ENCODE measurements at regions not wholly inside any gene's neighbourhood (a gene's known extent, or its start where the extent isn't known, plus 50 kb on each side); places are given as distances from the start of the nearest gene placed in this dataset.

DNA sequence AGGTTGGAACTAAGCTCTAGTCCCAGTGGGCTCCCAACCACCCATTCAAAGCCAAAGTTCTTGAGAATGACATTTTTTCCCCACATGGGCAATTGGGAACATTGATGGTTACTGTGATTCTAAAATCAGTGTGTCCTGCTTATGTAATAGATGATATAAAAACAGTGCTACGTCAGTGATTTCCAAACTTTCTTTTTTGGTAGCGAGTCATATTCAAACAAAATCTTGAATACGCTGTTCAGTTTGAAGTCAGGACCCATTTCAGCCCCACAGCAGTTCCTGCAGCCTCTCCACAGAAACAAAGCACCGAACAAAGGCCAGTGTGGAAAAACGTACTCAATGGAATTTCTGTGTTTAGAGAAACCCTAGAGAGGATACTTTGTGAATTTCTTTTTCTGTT, 170.0 kb upstream of the OLIG3 start:
- TF ChIP-seq, protein P1, sequence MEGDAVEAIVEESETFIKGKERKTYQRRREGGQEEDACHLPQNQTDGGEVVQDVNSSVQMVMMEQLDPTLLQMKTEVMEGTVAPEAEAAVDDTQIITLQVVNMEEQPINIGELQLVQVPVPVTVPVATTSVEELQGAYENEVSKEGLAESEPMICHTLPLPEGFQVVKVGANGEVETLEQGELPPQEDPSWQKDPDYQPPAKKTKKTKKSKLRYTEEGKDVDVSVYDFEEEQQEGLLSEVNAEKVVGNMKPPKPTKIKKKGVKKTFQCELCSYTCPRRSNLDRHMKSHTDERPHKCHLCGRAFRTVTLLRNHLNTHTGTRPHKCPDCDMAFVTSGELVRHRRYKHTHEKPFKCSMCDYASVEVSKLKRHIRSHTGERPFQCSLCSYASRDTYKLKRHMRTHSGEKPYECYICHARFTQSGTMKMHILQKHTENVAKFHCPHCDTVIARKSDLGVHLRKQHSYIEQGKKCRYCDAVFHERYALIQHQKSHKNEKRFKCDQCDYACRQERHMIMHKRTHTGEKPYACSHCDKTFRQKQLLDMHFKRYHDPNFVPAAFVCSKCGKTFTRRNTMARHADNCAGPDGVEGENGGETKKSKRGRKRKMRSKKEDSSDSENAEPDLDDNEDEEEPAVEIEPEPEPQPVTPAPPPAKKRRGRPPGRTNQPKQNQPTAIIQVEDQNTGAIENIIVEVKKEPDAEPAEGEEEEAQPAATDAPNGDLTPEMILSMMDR (conservative IDR thresholded peaks at IDR 0.05; ENCODE audit: low read length): no peak
- no peak overlapping the region for H3K4me3 ChIP-seq (ENCODE audit: low read length)
- DNase-seq (ENCODE audit: low read depth): no peak

DNA sequence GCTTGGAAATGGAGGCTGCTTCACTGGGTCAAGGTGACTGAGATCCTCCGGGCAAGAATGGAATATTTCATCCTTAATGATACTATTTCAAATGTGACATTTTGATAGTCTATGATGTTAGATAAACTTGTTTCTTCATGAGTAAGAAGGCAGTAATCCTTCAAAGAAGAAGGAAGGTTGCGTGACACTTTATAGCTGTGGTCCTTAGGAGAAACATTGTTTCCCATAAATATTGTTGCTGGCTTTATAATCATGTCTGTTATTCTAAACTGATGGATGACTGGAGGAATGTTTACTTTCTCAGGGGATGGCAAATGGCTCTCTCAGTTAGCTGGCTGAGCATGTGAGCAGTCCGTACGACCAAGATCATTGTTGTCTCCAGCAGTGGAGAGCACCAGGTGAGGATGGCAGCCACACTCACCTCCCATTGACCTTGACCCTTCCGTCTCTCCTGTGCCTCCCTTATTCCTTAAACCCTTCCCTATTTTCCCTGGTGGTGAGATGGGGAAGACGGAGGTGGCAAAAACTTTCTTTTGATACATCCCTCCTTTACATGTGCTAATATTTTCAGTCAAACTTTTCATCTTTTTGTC, 171.2 kb upstream of the OLIG3 start:
- TF ChIP-seq, protein P1 (conservative IDR thresholded peaks at IDR 0.05; ENCODE audit: low read length): no peak
- H3K4me3 ChIP-seq (ENCODE audit: low read length): no peak overlapping the region
- DNase-seq (ENCODE audit: low read depth): no peak

DNA sequence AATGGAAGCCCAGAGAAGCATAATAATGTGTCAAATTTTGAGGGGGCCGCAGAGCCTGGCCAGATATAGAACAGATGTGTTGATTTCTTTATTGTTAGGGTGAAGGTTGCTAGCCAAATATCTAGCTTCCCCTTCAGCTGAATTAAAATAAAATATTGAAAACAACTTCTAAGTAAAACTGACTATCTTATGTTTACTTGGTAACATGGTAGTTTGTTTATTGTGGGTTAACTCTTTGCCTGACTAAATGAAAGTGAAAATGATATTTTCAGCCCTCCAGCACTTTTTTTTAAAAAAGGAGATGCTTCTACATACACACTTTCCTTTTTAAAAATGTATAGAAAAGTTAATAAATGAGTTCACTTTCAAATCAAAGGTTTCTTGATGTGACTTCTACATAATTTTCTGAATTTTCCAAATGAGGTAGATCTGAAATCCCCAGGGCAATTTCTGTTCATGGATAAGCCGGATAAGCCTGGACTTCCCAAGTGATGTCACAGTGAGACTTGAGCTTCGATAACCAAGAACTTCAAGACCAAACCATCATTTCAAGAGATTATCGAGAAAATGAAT, 172.1 kb upstream of the OLIG3 start:
- DNase-seq (ENCODE audit: low read depth): no peak
- TF ChIP-seq, protein P1 (conservative IDR thresholded peaks at IDR 0.05; ENCODE audit: low read length): no peak
- H3K4me3 ChIP-seq (ENCODE audit: low read length): no peak overlapping the region

DNA sequence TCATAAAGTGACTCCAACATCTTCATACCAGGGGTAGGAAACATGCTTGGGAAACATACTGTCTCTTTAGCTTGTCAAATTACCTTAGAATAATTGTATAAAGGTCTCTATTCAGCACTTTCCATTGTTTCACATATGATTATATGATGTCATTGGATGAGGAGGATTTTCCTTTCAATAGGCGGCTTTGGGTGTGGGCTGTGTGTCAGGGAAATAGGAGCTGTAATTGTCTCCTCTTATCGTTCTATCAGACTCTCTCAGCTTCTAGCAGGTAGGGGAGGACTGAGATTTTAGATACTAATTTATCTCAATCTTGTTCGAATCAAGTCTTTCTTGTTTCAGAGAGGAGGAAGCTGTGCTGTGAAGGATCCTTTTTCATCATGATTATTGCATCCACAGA, 179.4 kb upstream of the OLIG3 start:
- TF ChIP-seq, protein P1 (conservative IDR thresholded peaks at IDR 0.05; ENCODE audit: low read length): no peak
- H3K4me3 ChIP-seq (ENCODE audit: low read length): no peak overlapping the region
- no peak for DNase-seq (ENCODE audit: low read depth)

DNA sequence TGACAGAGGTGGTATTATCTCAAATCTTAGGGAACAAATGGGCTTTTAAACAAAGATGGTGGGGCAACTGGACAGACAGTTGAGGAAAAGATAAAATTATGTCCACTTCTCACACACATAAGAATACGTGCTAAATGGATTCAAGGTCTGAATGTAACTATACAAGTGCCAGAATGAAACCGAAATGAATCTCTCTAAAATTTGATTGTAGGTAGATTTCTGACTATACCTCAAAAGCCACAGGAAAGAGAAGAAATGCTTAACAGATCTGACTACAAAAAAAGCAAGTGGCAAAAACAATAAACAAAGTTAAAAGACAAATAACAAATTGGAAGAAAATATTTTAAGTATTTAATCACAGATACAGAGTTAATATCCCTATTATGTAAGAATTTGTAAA, 182.7 kb upstream of the OLIG3 start:
- no peak for DNase-seq (ENCODE audit: low read depth)
- TF ChIP-seq, protein P1 (conservative IDR thresholded peaks at IDR 0.05; ENCODE audit: low read length): no peak
- H3K4me3 ChIP-seq (ENCODE audit: low read length): no peak overlapping the region

DNA sequence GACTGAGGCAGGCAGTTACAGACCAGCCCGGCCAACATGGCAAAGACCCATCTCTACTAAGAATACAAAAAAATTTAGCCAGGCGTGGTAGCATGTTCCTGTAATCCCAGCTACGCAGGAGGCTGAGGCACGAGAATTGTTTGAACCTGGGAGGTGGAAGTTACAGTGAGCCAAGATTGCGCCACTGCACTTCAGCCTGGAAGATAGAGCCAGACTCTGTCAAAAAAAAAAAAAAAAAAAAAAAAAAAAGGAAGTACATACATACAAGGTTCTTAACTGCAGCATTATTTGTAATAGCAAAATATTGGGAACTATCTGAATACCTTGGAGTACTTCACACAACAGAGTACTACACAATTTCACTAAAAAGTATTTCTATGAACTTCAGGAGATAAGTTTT, 183.5 kb upstream of the OLIG3 start:
- no peak overlapping the region for H3K4me3 ChIP-seq (ENCODE audit: low read length)
- TF ChIP-seq, protein P1 (conservative IDR thresholded peaks at IDR 0.05; ENCODE audit: low read length): no peak
- no peak for DNase-seq (ENCODE audit: low read depth)

DNA sequence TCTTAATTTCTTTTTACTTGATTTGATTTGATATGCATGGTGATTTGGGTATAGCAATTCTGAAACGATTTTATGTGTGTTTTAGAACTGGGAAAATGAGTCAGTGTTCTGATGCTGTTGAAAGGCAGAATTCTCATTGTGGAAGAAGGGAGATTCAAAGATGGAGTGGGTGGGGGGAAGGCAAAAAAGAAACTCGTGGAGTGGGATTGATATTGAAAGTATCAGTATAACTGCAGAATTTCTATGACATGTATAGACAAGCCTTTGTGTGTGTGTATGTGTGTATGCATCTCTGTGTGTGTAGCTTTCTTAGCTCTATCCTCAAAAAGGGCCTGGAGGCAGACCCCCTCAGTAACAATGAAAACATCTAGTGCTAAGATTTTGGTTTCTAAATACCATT, 184.3 kb upstream of the OLIG3 start:
- DNase-seq (ENCODE audit: low read depth): no peak
- TF ChIP-seq, protein P1 (conservative IDR thresholded peaks at IDR 0.05; ENCODE audit: low read length): no peak
- H3K4me3 ChIP-seq (ENCODE audit: low read length): no peak overlapping the region

Measured in AG10803 (cell line).